PC-3 (cell line): ENCODE measurements at regions not wholly inside any gene's neighbourhood (a gene's known extent, or its start where the extent isn't known, plus 50 kb on each side); places are given as distances from the start of the nearest gene placed in this dataset.

ENCODE experiments used
- EZH2 ChIP-seq: fragments of 300-600 bp; sonication (generic); IDR thresholded peaks from one replicate; pipeline ENCODE4 v1.6.1; 2017; ENCODE audit warnings: antibody characterized with exemption, mild to moderate bottlenecking, low read length; ENCODE audit not compliant: unreplicated experiment
- EZH2phosphoT487 ChIP-seq: fragments of 300-600 bp; sonication (generic); IDR thresholded peaks from 2 replicates; pipeline ENCODE4 v1.6.1; 2018; ENCODE audit warnings: mild to moderate bottlenecking, antibody characterized with exemption, low read length, borderline replicate concordance
- TF ChIP-seq, protein P1 (sequence below): fragments of 300-600 bp; sonication (generic); conservative IDR thresholded peaks from 2 replicates; pipeline ENCODE4 v1.5.1; 2017; ENCODE audit warnings: antibody characterized with exemption, low read depth, mild to moderate bottlenecking, low read length

DNA sequence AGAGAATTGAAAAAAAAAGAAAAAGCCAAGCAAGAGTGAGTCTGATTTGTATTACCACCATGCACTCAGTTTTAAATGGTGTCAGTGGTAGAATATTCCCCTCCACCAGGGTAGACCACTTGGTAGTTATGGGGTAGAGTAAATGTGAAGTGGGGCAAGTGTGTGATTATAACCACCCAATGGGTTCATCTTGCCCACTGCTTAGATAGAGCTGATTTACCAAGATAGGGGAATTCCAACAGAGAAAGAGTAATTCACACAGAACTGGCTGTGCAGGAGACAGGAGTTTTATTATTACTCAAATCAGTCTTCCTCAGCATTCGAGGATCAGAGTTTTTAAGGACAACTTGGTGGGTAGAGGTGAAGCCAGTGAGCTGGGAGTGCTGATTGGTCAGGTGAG, 113.3 kb upstream of the RAI14 start:
- TF ChIP-seq, protein P1, sequence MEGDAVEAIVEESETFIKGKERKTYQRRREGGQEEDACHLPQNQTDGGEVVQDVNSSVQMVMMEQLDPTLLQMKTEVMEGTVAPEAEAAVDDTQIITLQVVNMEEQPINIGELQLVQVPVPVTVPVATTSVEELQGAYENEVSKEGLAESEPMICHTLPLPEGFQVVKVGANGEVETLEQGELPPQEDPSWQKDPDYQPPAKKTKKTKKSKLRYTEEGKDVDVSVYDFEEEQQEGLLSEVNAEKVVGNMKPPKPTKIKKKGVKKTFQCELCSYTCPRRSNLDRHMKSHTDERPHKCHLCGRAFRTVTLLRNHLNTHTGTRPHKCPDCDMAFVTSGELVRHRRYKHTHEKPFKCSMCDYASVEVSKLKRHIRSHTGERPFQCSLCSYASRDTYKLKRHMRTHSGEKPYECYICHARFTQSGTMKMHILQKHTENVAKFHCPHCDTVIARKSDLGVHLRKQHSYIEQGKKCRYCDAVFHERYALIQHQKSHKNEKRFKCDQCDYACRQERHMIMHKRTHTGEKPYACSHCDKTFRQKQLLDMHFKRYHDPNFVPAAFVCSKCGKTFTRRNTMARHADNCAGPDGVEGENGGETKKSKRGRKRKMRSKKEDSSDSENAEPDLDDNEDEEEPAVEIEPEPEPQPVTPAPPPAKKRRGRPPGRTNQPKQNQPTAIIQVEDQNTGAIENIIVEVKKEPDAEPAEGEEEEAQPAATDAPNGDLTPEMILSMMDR = no peak
- TF ChIP-seq EZH2phosphoT487 (no peak), EZH2 (no peak)
